Testis (tissue), 2 donors: ENCODE measurements at regions not wholly inside any gene's neighbourhood (a gene's known extent, or its start where the extent isn't known, plus 50 kb on each side); places are given as distances from the start of the nearest gene placed in this dataset.

Experiments used
- DNase-seq: peaks from one replicate; pipeline ENCODE4 v3.0.0-alpha.2; 2019
- H3K27ac ChIP-seq, 2 donors: fragments of 200-600 bp; sonication (generic); one replicate each; pipeline ENCODE4 v1.5.1; 2019
- H3K27me3 ChIP-seq: fragments of 200-600 bp; sonication (generic); one replicate; pipeline ENCODE4 v1.5.1; 2019
- H3K36me3 ChIP-seq: fragments of 200-600 bp; sonication (generic); one replicate; pipeline ENCODE4 v1.5.1; 2017; ENCODE audit warnings: low read depth; ENCODE audit errors: missing control alignments
- H3K4me1 ChIP-seq: fragments of 200-600 bp; sonication (generic); one replicate; pipeline ENCODE4 v1.5.1; 2019
- H3K4me3 ChIP-seq, 2 donors: fragments of 200-600 bp; sonication (generic); one replicate each; pipeline ENCODE4 v1.5.1; 2017 to 2019
- H3K9me3 ChIP-seq: fragments of 200-600 bp; sonication (generic); one replicate; pipeline ENCODE4 v1.5.1; 2017
- CTCF ChIP-seq, 3 experiments: fragments of 450-650 bp in 2 of 3; fragments of 200-600 bp in 1 of 3; sonication (generic) in 1 of 3; IDR thresholded peaks; one replicate each; pipeline ENCODE4 v1.5.1; 2016 to 2019; ENCODE audit warnings: antibody characterized with exemption in 3 of 3, mild to moderate bottlenecking in 2 of 3, moderate library complexity in 1 of 3
- POLR2A ChIP-seq: fragments of 450-650 bp; IDR thresholded peaks from one replicate; pipeline ENCODE4 v1.6.1; 2017; ENCODE audit warnings: antibody characterized with exemption, mild to moderate bottlenecking, moderate library complexity
- WGBS, 2 donors: methylation state at CpG; one replicate each; pipeline ENCODE4 v1.1.5; 2018; 5-methylcytosine and 5-hydroxymethylcytosine counted together
- intact Hi-C: fragments of 100-400 bp; cut with DNase I; formaldehyde crosslinking; loops from one replicate; pipeline ENCODE4 v1.15.1; 2023; ENCODE audit warnings: low total_unique reads

GRCh38 chr20:48557380-48557779 lies 270.4 kb downstream of the PREX1 start:
- DNase-seq: no peak
- H3K9me3 ChIP-seq: no peaks in the 10 kb centered on the region
- H3K27ac ChIP-seq: no peak overlapping the region
- no peaks in the 10 kb centered on the region for H3K36me3 ChIP-seq
- TF ChIP-seq POLR2A (no peak), CTCF (IDR thresholded peaks at IDR 0.05) (no peak)
- intact Hi-C loops: no loop called here
- WGBS, 2 donors: 79 to 81% methylated on average over 3 of the region's 3 CpGs
- no peaks in the 10 kb centered on the region for H3K27me3 ChIP-seq
- no peaks in the 10 kb centered on the region for H3K4me1 ChIP-seq
- no peak overlapping the region for H3K4me3 ChIP-seq

GRCh38 chr20:48556956-48557355 lies 270.8 kb downstream of the PREX1 start:
- intact Hi-C loops: no loop called here
- Histone ChIP-seq H3K27ac (no peak overlapping the region), H3K27me3 (no peaks in the 10 kb centered on the region), H3K9me3 (no peaks in the 10 kb centered on the region), H3K4me3 (no peak overlapping the region), H3K4me1 (no peaks in the 10 kb centered on the region), H3K36me3 (no peaks in the 10 kb centered on the region)
- TF ChIP-seq CTCF (IDR thresholded peaks at IDR 0.05) (no peak), POLR2A (no peak)
- 66 to 70% methylated on average over 6 of the region's 6 CpGs for WGBS, 2 donors
- no peak for DNase-seq

- intact Hi-C loops: no loop called here
These were observed 275.2 kb downstream of the PREX1 start for GRCh38 chr20:48552550-48552949.

GRCh38 chr20:48550814-48551213 lies 277.0 kb downstream of the PREX1 start:
- H3K9me3 ChIP-seq: no peaks in the 10 kb centered on the region
- DNase-seq: no peak
- H3K36me3 ChIP-seq: no peaks in the 10 kb centered on the region
- TF ChIP-seq CTCF (IDR thresholded peaks at IDR 0.05) (no peak), POLR2A (no peak)
- H3K4me1 ChIP-seq: no peaks in the 10 kb centered on the region
- no peak overlapping the region for H3K4me3 ChIP-seq
- WGBS, 2 donors: 77 to 86% methylated on average over 7 of the region's 7 CpGs
- no peak overlapping the region for H3K27ac ChIP-seq
- no peaks in the 10 kb centered on the region for H3K27me3 ChIP-seq
- intact Hi-C loops: no loop called here

More at GRCh38 chr20:48552550-48552949, 275.2 kb downstream of the PREX1 start:
- Histone ChIP-seq H3K27me3 (no peaks in the 10 kb centered on the region), H3K9me3 (no peaks in the 10 kb centered on the region), H3K4me1 (no peaks in the 10 kb centered on the region), H3K36me3 (no peaks in the 10 kb centered on the region), H3K27ac (no peak overlapping the region), H3K4me3 (no peak overlapping the region)
- WGBS, 2 donors: 85 to 86% methylated on average over 8 of the region's 8 CpGs
- no peak for TF ChIP-seq POLR2A
- DNase-seq: no peak

GRCh38 chr20:48547664-48548063 lies 280.1 kb downstream of the PREX1 start:
- WGBS, 2 donors: 92 to 94% methylated on average over 7 of the region's 7 CpGs
- intact Hi-C loops: no loop called here
- no peak for DNase-seq
- H3K36me3 ChIP-seq: no peaks in the 10 kb centered on the region
- no peaks in the 10 kb centered on the region for H3K9me3 ChIP-seq
- TF ChIP-seq POLR2A: no peak
- TF ChIP-seq CTCF (IDR thresholded peaks at IDR 0.05): no peak
- H3K4me1 ChIP-seq: no peaks in the 10 kb centered on the region
- H3K27me3 ChIP-seq: no peaks in the 10 kb centered on the region
- H3K27ac ChIP-seq: no peak overlapping the region
- H3K4me3 ChIP-seq: no peak overlapping the region
